ENCODE measurements at regions not wholly inside any gene's neighbourhood (a gene's known extent, or its start where the extent isn't known, plus 50 kb on each side); places are given as distances from the start of the nearest gene placed in this dataset.

DNA sequence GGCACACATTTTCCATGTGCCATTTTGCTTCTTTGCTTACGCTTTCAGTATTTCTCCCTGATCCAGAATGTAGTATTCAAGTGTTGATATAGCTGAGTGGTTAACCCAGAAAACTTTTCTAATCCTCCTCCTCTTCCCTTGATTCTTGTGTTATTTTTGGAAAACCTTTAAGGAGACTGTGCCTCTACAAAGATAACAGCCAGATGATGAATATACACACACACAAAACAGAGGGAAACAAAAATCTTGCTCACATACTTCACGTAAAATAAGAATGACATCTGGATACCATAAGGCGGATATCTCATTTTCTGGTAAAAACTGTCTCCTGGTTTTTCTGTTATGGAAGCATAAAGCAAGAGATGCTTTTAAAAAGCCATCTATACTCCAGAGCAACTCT lies 295.8 kb upstream of the THBS1 start:
- TF ChIP-seq, protein P1, sequence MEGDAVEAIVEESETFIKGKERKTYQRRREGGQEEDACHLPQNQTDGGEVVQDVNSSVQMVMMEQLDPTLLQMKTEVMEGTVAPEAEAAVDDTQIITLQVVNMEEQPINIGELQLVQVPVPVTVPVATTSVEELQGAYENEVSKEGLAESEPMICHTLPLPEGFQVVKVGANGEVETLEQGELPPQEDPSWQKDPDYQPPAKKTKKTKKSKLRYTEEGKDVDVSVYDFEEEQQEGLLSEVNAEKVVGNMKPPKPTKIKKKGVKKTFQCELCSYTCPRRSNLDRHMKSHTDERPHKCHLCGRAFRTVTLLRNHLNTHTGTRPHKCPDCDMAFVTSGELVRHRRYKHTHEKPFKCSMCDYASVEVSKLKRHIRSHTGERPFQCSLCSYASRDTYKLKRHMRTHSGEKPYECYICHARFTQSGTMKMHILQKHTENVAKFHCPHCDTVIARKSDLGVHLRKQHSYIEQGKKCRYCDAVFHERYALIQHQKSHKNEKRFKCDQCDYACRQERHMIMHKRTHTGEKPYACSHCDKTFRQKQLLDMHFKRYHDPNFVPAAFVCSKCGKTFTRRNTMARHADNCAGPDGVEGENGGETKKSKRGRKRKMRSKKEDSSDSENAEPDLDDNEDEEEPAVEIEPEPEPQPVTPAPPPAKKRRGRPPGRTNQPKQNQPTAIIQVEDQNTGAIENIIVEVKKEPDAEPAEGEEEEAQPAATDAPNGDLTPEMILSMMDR (IDR thresholded peaks at IDR 0.05): no peak
- no peak for TF ChIP-seq EP300 (IDR thresholded peaks at IDR 0.05)
